ENCODE measurements at regions not wholly inside any gene's neighbourhood (a gene's known extent, or its start where the extent isn't known, plus 50 kb on each side); places are given as distances from the start of the nearest gene placed in this dataset.

DNA sequence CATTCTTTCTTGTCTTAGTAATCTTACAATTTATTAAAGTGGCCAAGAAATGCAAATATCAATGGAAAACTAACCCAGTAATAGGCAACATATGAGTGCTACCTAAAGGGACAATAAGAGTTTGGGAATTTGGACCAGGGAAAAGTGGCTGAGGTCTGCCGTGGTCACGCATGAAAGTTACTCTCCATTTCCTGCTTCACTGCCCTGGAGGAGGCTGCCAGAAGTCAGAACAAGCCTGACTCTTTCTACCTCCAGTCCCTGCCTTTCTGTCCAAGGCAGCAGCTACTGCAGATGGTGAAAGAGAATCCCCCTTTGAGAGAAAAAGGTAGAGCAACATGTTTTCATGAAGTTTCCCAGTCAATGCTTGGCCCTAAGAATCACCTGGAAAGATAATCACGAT, 201.1 kb upstream of the ARGLU1 start:
- H3K9me3 ChIP-seq, result no peaks in the 10 kb centered on the region
- WGBS (ENCODE audit: low lambda C conversion rate), result 70% methylated on average over 3 of the region's 3 CpGs
- TF ChIP-seq ELF1 (IDR thresholded peaks at IDR 0.05), result no peak
- no peaks in the 10 kb centered on the region for H3K27me3 ChIP-seq (ENCODE audit: insufficient read depth)
- H3K27ac ChIP-seq (ENCODE audit: low read depth in 2 of 2, low read length in 1 of 2), result no peak overlapping the region
- H3K4me1 ChIP-seq (ENCODE audit: control insufficient read depth in 1 of 2, insufficient read depth in 2 of 2, low read depth in 1 of 2, low read length in 1 of 2), result no peaks in the 10 kb centered on the region
- H3K4me3 ChIP-seq (ENCODE audit: low read depth in 2 of 2, low read length in 1 of 2), result no peak overlapping the region
- no peaks in the 10 kb centered on the region for H3F3A ChIP-seq (replicated peaks; ENCODE audit: insufficient read depth)
- POLR2A ChIA-PET, result no interaction called here
- CTCF ChIA-PET, result interaction anchor here (0.9 kb wide), 1 partner anchor 39 kb away, joined by 3 read pairs; no protein-coding TSS in a partner anchor
- H3K4me2 ChIP-seq, result no peak overlapping the region
- no peaks in the 10 kb centered on the region for H4K20me1 ChIP-seq (ENCODE audit: insufficient read depth)
- no peaks in the 10 kb centered on the region for H3K36me3 ChIP-seq (replicated peaks in 1 of 2; ENCODE audit: control insufficient read depth in 1 of 2, insufficient read depth in 2 of 2, low read length in 1 of 2)
- no peak overlapping the region for H2AFZ ChIP-seq (ENCODE audit: low read depth)
- H3K9ac ChIP-seq, result no peak overlapping the region
- no peaks in the 10 kb centered on the region for H3K79me2 ChIP-seq (ENCODE audit: insufficient read depth)
- DNase-seq, result no peak
- no peaks in the 10 kb centered on the region for H3K9me2 ChIP-seq

DNA sequence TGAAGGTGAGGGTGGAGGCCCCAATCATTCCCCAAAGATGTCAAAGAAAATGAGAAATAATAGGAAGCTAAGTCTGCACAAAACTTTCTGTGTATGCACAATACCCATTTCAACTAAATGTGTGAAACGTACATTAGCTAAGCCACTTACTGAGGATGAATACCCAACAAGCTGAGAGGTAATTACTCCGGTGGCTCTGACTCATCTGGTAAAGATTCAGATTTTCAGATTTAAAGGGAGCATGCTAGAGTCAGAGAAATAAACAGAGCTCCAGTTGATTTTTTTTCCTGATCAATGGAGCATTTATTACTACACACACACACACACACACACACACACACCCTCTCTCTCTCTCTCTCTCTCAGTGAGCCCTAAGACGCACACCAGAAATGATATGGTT, 194.8 kb upstream of the ARGLU1 start:
- H3K27ac ChIP-seq (ENCODE audit: low read depth in 2 of 2, low read length in 1 of 2), result no peak overlapping the region
- POLR2A ChIA-PET, result no interaction called here
- DNase-seq, result no peak
- H4K20me1 ChIP-seq (ENCODE audit: insufficient read depth), result no peaks in the 10 kb centered on the region
- no peak overlapping the region for H3K4me2 ChIP-seq
- H3K4me3 ChIP-seq (ENCODE audit: low read depth in 2 of 2, low read length in 1 of 2), result no peak overlapping the region
- CTCF ChIA-PET, result no interaction called here
- TF ChIP-seq, protein P1, sequence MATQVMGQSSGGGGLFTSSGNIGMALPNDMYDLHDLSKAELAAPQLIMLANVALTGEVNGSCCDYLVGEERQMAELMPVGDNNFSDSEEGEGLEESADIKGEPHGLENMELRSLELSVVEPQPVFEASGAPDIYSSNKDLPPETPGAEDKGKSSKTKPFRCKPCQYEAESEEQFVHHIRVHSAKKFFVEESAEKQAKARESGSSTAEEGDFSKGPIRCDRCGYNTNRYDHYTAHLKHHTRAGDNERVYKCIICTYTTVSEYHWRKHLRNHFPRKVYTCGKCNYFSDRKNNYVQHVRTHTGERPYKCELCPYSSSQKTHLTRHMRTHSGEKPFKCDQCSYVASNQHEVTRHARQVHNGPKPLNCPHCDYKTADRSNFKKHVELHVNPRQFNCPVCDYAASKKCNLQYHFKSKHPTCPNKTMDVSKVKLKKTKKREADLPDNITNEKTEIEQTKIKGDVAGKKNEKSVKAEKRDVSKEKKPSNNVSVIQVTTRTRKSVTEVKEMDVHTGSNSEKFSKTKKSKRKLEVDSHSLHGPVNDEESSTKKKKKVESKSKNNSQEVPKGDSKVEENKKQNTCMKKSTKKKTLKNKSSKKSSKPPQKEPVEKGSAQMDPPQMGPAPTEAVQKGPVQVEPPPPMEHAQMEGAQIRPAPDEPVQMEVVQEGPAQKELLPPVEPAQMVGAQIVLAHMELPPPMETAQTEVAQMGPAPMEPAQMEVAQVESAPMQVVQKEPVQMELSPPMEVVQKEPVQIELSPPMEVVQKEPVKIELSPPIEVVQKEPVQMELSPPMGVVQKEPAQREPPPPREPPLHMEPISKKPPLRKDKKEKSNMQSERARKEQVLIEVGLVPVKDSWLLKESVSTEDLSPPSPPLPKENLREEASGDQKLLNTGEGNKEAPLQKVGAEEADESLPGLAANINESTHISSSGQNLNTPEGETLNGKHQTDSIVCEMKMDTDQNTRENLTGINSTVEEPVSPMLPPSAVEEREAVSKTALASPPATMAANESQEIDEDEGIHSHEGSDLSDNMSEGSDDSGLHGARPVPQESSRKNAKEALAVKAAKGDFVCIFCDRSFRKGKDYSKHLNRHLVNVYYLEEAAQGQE (IDR thresholded peaks at IDR 0.05; ENCODE audit: low read depth, low read length), result no peak
- no peaks in the 10 kb centered on the region for H3K36me3 ChIP-seq (replicated peaks in 1 of 2; ENCODE audit: control insufficient read depth in 1 of 2, insufficient read depth in 2 of 2, low read length in 1 of 2)
- no peak overlapping the region for H3K9ac ChIP-seq
- no peaks in the 10 kb centered on the region for H3K9me3 ChIP-seq
- no peak overlapping the region for H2AFZ ChIP-seq (ENCODE audit: low read depth)
- no peaks in the 10 kb centered on the region for H3F3A ChIP-seq (replicated peaks; ENCODE audit: insufficient read depth)
- H3K79me2 ChIP-seq (ENCODE audit: insufficient read depth), result no peaks in the 10 kb centered on the region
- WGBS (ENCODE audit: low lambda C conversion rate), result 50% methylated on average over 3 of the region's 3 CpGs
- H3K9me2 ChIP-seq, result no peaks in the 10 kb centered on the region
- H3K4me1 ChIP-seq (ENCODE audit: control insufficient read depth in 1 of 2, insufficient read depth in 2 of 2, low read depth in 1 of 2, low read length in 1 of 2), result no peaks in the 10 kb centered on the region
- no peaks in the 10 kb centered on the region for H3K27me3 ChIP-seq (ENCODE audit: insufficient read depth)

DNA sequence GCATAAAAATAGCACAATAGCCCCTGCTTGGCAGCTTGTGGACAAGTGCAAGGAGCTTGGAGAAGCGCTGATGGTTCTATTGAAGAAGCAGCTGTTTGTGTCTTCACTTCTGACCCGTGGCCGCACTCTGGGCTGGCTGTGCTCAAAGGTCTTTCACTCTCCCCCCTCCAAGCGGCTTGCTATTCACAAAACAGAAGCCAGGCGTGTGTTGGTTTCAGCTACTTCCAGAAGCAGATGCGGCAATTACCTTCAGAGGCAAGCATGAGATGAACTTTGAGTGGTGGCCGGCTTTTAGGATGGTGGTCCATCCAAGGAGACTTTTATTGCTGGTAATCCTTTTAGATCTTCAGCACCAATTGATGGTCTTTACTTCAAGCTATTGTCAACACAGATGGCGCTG, 188.5 kb upstream of the ARGLU1 start:
- DNase-seq, result no peak
- WGBS (ENCODE audit: low lambda C conversion rate), result 41% methylated on average over 8 of the region's 8 CpGs
- no peaks in the 10 kb centered on the region for H3K79me2 ChIP-seq (ENCODE audit: insufficient read depth)
- no peaks in the 10 kb centered on the region for H3F3A ChIP-seq (replicated peaks; ENCODE audit: insufficient read depth)
- no peaks in the 10 kb centered on the region for H3K9me2 ChIP-seq
- H3K9me3 ChIP-seq, result no peaks in the 10 kb centered on the region
- H3K9ac ChIP-seq, result no peak overlapping the region
- no peak overlapping the region for H3K4me3 ChIP-seq (ENCODE audit: low read depth in 2 of 2, low read length in 1 of 2)
- H3K4me2 ChIP-seq, result no peak overlapping the region
- H2AFZ ChIP-seq (ENCODE audit: low read depth), result no peak overlapping the region
- no peaks in the 10 kb centered on the region for H3K4me1 ChIP-seq (ENCODE audit: control insufficient read depth in 1 of 2, insufficient read depth in 2 of 2, low read depth in 1 of 2, low read length in 1 of 2)
- TF ChIP-seq RXRA (IDR thresholded peaks at IDR 0.05; ENCODE audit: borderline replicate concordance, low read depth), result no peak
- no peak for TF ChIP-seq JUND (IDR thresholded peaks at IDR 0.05)
- TF ChIP-seq RCOR1 (IDR thresholded peaks at IDR 0.05; ENCODE audit: low read length), result no peak
- TF ChIP-seq TCF12 (IDR thresholded peaks at IDR 0.05), result no peak
- ChIA-PET POLR2A (no interaction called here), CTCF (no interaction called here)
- no peaks in the 10 kb centered on the region for H4K20me1 ChIP-seq (ENCODE audit: insufficient read depth)
- H3K36me3 ChIP-seq (replicated peaks in 1 of 2; ENCODE audit: control insufficient read depth in 1 of 2, insufficient read depth in 2 of 2, low read length in 1 of 2), result no peaks in the 10 kb centered on the region
- H3K27ac ChIP-seq (ENCODE audit: low read depth in 2 of 2, low read length in 1 of 2), result no peak overlapping the region
- no peaks in the 10 kb centered on the region for H3K27me3 ChIP-seq (ENCODE audit: insufficient read depth)
